GM19324 (cell line): ENCODE measurements at regions not wholly inside any gene's neighbourhood (a gene's known extent, or its start where the extent isn't known, plus 50 kb on each side); places are given as distances from the start of the nearest gene placed in this dataset.
"Not testable (repeated sequence)": the region's sequence is repeated elsewhere in the genome, so short reads cannot be mapped to it uniquely, and the experiment has no call there.

Experiments used
- ATAC-seq: cut with Tn5 transposase; IDR thresholded peaks from one replicate; pipeline ENCODE4 v1.9.1; 2021; ENCODE audit warnings: mild to moderate bottlenecking, moderate library complexity; ENCODE audit not compliant: unreplicated experiment, low FRiP score

DNA sequence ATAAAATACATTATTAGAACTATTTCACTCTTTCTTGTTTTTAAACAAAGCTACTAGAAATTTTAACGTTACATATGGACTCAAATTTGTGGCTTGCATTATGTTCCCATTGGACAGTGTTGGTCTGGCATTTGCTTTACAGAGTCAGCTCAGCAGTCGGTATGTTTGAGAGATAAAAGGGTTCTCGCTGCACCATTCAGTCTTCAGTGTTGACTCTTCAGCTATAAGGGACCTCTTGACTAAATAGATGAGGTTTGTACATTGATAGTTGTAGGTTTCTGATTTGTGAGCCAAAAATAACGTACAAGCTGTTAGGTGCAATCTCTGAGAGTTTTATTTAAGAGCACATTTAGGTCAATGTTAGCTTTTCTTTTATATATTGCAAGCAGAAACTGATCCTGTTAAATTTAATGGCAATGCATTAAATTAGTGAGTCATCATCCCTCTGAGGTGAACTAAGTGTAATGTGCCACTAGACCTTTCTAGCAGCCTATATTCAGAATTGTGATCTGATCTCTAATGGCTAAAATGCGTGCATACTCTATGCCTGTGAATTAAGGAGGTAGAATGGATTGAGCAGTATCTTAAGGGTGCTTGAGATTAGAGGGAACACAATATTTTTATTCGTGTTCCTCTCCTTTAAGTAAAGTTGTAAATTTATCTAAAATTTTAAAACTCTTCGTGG lies 485.6 kb upstream of the SYNCRIP start:
- no peak for ATAC-seq

DNA sequence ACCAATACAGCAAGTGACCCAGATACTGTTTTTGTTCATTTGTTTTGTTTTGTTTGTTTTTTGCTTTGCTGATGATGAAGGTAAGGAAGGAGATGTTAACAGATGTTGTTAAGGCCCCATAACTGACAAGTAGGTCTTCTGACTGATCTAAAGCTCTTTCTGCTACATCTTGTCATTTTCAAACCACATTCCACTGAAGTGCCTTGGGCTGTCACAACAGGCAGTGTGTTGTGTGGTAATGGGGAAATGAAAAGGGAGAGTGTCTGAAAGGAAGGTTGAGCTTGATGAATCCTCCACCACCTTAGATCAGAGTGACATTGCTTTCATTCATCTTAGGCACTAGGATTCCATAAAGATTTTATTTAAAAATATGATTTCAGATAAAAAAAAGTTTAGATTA lies 479.4 kb upstream of the SYNCRIP start:
- no peak for ATAC-seq

DNA sequence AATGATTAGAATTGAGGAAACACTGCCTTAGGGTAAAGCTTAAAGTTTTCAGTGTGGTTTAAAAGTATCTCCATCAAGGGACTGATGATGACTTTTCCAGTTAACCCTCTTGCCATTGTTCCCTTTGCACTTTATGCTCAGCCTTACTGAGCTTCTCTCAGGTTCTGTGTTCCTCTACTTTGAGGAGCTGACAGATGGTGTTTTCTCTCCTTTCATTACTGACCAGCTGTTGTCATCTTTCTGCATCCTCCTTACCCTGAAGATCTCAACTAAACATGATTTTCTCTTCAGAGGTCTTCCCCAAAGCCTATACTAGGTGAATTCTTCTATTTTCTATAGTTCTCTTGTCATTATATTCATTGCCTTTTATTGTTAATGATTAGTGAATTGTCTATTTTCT lies 475.6 kb upstream of the SYNCRIP start:
- ATAC-seq = no peak

DNA sequence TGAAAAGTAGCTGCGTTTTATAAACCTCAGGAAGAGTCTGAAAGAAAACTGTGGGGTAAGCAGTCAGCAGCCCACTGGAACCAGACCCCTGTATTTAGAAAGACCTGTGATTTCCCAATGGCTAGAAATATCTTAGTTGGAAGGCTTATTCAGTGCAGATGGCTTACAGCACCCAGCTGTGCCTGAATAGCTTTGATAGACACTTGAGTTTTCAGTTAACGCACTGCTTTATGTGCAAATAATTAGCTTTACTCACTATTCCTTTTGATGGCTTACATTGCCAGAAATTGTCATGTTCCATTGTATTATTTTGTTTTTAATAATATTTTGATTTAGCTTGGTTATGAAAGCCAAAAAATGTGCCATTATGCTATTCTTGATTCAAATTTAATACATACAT lies 465.3 kb upstream of the SYNCRIP start:
- no peak for ATAC-seq

- no peak for ATAC-seq
These were observed 445.3 kb upstream of the SYNCRIP start for GRCh38 chr6:86087954-86088353.

GRCh38 chr6:86079938-86080337 lies 437.3 kb upstream of the SYNCRIP start:
- no peak for ATAC-seq

GRCh38 chr6:86070151-86070550 lies 427.5 kb upstream of the SYNCRIP start:
- no peak for ATAC-seq

GRCh38 chr6:86065002-86065401 lies 422.3 kb upstream of the SYNCRIP start:
- not testable (repeated sequence) for ATAC-seq

- not testable (repeated sequence) for ATAC-seq
These were observed 414.8 kb upstream of the SYNCRIP start for GRCh38 chr6:86057293-86057980.

GRCh38 chr6:86045038-86045437 lies 402.4 kb upstream of the SYNCRIP start:
- no peak for ATAC-seq

- no peak for ATAC-seq
These were observed 399.5 kb upstream of the SYNCRIP start for GRCh38 chr6:86042214-86042613.

DNA sequence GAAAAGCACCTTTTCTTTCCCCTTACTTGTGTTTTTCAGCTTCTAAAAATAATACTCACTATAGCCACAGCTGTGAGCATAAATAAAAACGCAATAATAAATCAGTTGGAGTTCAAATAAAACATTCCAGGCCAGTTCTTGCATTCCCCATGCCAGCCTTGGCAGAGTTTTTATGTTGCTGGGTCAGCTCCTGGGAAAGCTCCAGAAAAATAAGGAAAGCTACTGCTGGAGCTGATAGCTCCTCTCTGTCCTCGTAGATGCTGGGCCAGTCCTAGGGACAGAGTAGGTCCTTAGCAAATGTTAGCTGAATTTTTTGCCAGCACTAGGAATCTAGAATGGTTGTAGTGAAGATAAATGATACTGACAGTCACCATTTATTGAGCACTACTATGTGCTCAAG lies 389.0 kb upstream of the SYNCRIP start:
- no peak for ATAC-seq

- no peak for ATAC-seq
These were observed 388.2 kb upstream of the SYNCRIP start for GRCh38 chr6:86030875-86031274.

- no peak for ATAC-seq
These were observed 386.1 kb upstream of the SYNCRIP start for GRCh38 chr6:86028776-86029175.

GRCh38 chr6:86026890-86027289 lies 384.2 kb upstream of the SYNCRIP start:
- ATAC-seq = not testable (repeated sequence)

DNA sequence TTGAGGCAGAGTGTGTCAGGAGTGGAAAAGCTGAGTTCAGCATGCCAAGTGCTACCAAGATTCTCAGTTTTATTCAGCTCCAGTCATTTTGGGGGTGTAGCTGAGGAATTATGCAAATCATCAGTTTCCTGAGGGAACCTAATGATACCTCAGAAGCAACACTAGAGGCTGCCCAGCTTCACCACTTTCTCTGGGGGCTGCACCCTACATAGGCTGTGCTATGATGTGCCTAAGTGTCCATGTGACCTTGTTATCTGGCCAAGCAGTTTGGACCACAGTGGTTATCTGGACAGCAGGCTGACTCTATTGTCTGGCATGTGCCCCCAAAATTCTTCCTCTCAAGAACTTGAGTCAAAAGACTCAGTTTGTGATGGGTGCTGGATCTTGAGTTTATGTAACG lies 374.6 kb upstream of the SYNCRIP start:
- ATAC-seq = peak; percentile 62

DNA sequence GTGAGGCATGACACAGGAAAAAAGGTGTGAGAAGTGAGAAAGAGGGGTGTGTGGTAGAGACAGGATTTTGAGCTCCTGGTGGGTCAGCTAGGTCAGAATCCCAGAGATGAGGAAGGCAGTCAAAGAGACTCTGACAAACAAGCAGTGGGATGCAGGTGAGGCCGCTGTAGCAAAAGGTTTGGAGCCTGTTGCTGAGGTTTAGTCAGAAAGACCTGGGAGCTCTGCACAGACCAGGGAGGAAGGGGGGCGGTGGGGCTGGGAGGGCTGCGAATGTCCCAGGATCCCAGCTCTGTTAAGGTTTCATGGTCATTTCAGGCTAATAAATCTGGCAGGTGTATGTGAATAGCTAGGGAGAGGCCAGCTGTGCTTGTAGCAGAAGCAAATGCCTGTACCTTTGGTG lies 373.9 kb upstream of the SYNCRIP start:
- ATAC-seq = no peak

DNA sequence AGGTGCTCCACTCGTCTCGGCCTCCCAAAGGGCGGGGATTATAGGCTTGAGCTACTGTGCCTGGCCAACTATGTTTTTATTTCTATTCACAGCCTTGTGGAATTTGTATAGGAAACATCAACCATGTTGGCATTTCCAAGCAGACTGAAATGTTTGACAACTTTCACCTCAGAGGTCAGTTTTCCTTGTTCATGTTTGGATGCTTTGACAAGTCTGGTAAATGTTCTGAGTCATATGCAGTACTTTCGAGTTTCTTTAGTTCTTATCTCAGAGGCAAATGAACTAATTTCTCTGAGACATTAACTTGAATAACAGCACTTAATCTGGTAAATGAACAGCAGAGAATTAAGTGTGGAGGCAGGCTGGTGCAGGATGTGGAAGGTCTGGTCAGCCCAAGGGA lies 373.4 kb upstream of the SYNCRIP start:
- no peak for ATAC-seq

DNA sequence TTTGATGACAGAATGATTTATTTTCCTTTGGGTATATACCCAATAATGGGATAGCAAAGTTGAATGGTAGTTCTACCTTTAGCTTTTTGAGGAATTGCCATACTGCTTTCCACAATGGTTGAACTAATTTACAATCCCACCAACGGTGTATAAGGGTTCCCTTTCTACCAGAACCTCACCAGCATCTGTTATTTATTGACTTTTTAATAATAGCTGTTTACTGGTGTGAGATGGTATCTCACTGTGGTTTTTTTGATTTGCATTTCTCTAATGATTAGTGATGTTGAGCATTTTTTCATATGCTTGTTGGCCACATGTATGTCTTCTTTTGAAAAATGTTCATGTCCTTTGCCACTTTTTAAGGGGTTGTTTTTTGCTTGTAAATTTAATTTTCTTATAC lies 370.3 kb upstream of the SYNCRIP start:
- not testable (repeated sequence) for ATAC-seq

DNA sequence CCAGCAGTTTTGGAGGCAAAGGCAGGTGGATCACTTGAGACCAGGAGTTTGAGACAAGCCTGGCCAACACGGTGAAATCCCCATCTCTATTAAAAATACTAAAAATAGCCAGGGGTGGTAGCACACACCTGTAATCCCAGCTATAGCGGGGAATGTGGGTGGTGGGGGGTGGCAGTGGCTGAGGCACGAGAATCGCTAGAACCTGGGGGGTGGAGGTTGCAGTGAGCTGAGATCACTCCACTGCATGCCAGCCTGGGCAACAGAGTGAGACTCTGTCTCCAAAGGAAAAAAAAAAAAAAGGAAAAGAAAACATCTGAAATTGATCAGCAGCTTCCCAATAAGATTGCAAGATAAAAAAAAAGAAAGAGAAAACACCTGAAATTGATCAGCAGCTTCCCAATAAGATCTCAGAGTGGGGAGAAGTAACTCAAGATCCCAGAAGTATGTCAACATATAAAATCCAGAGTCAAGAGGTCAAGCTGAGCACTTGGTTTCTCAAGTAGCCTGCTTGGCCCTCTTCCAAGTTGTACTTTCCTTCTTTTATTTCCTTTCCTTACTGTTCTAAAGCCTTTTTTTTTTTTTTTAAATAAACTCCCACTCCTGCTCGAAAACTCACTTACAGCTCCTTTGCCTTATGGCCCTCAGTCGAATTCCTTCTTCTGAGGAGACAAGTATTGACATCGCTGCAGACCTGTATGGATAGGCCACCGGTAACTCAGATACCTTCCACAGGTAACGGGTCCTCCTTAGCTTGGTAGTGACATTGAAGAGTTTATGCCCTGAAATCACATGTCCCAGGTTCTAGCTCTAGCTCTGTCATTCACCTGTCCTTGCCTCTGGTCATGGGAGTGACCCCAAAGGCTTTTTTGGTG lies 368.5 kb upstream of the SYNCRIP start:
- ATAC-seq = no peak

DNA sequence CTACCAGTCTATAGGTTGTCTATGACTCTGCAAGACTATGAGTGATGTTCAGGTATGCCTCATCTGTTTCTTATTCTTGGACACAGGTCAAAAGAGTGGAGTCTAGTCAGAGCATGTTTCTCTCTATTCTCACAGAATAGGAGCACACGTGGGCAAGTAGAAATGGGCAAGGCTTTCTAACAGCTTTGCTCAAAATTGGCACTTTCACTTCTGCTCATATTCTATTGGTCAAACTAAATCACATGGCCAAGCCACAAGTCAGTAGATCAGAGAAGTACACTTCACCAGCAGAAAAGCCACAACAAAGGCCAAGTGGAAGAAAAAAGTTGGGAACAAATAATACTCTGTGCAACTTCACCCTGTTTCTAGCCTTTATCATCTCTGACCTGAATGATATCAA lies 354.5 kb upstream of the SYNCRIP start:
- ATAC-seq = peak; percentile 65
